HG03354 (cell line): ENCODE measurements at regions not wholly inside any gene's neighbourhood (a gene's known extent, or its start where the extent isn't known, plus 50 kb on each side); places are given as distances from the start of the nearest gene placed in this dataset.
"Not testable (repeated sequence)": the region's sequence is repeated elsewhere in the genome, so short reads cannot be mapped to it uniquely, and the experiment has no call there.

ENCODE experiments used
- ATAC-seq: cut with Tn5 transposase; IDR thresholded peaks from one replicate; pipeline ENCODE4 v1.9.1; 2021; ENCODE audit warnings: mild to moderate bottlenecking; ENCODE audit not compliant: unreplicated experiment, poor library complexity, severe bottlenecking

- no peak for ATAC-seq
These were observed 222.4 kb upstream of the B3GALT2 start for GRCh38 chr1:193408782-193409293.

GRCh38 chr1:193406901-193407300 is 220.5 kb upstream of the B3GALT2 start:
- ATAC-seq, result peak; percentile 79

- ATAC-seq, result no peak
These were observed 217.8 kb upstream of the B3GALT2 start for GRCh38 chr1:193404236-193404635.

GRCh38 chr1:193402977-193403376 is 216.6 kb upstream of the B3GALT2 start:
- no peak for ATAC-seq

GRCh38 chr1:193402037-193402436 is 215.6 kb upstream of the B3GALT2 start:
- no peak for ATAC-seq

- ATAC-seq, result no peak
These were observed 207.9 kb upstream of the B3GALT2 start for GRCh38 chr1:193394336-193394735.

- no peak for ATAC-seq
These were observed 206.3 kb upstream of the B3GALT2 start for GRCh38 chr1:193392686-193393085.

- ATAC-seq, result no peak
These were observed 202.3 kb upstream of the B3GALT2 start for GRCh38 chr1:193388683-193389082.

- no peak for ATAC-seq
These were observed 201.8 kb upstream of the B3GALT2 start for GRCh38 chr1:193388165-193388564.

GRCh38 chr1:193387406-193387805 is 201.0 kb upstream of the B3GALT2 start:
- peak; percentile 62 for ATAC-seq

GRCh38 chr1:193378451-193378850 is 192.0 kb upstream of the B3GALT2 start:
- ATAC-seq, result not testable (repeated sequence)

- ATAC-seq, result no peak
These were observed 191.1 kb upstream of the B3GALT2 start for GRCh38 chr1:193377472-193377871.

- no peak for ATAC-seq
These were observed 186.1 kb upstream of the B3GALT2 start for GRCh38 chr1:193372553-193372952.

GRCh38 chr1:193368302-193368701 is 181.9 kb upstream of the B3GALT2 start:
- ATAC-seq, result peak; percentile 71

GRCh38 chr1:193367863-193368262 is 181.4 kb upstream of the B3GALT2 start:
- peak; percentile 24 for ATAC-seq

GRCh38 chr1:193366764-193367507 is 180.5 kb upstream of the B3GALT2 start:
- no peak for ATAC-seq

GRCh38 chr1:193365966-193366365 is 179.6 kb upstream of the B3GALT2 start:
- ATAC-seq, result no peak

- no peak for ATAC-seq
These were observed 173.2 kb upstream of the B3GALT2 start for GRCh38 chr1:193359631-193360030.

- no peak for ATAC-seq
These were observed 172.0 kb upstream of the B3GALT2 start for GRCh38 chr1:193358419-193358818.

- ATAC-seq, result no peak
These were observed 169.8 kb upstream of the B3GALT2 start for GRCh38 chr1:193356249-193356648.

- no peak for ATAC-seq
These were observed 169.2 kb upstream of the B3GALT2 start for GRCh38 chr1:193355626-193356025.

GRCh38 chr1:193355178-193355577 is 168.8 kb upstream of the B3GALT2 start:
- ATAC-seq, result no peak
